NCI-H460 (cell line): ENCODE measurements at regions not wholly inside any gene's neighbourhood (a gene's known extent, or its start where the extent isn't known, plus 50 kb on each side); places are given as distances from the start of the nearest gene placed in this dataset.

Experiments
- DNase-seq: peaks from one replicate; pipeline ENCODE4 v3.0.0-alpha.2; 2016; ENCODE audit warnings: low read depth; ENCODE audit errors: extremely low read depth

- no peak for DNase-seq
Measured at GRCh38 chr2:53286345-53286744, 481.3 kb upstream of the CHAC2 start.

- no peak for DNase-seq
Measured at GRCh38 chr2:53275743-53276142, 491.9 kb upstream of the CHAC2 start.

GRCh38 chr2:53268626-53269025 lies 499.0 kb upstream of the CHAC2 start:
- no peak for DNase-seq

- no peak for DNase-seq
Measured at GRCh38 chr2:53268086-53268485, 499.5 kb upstream of the CHAC2 start.

DNA sequence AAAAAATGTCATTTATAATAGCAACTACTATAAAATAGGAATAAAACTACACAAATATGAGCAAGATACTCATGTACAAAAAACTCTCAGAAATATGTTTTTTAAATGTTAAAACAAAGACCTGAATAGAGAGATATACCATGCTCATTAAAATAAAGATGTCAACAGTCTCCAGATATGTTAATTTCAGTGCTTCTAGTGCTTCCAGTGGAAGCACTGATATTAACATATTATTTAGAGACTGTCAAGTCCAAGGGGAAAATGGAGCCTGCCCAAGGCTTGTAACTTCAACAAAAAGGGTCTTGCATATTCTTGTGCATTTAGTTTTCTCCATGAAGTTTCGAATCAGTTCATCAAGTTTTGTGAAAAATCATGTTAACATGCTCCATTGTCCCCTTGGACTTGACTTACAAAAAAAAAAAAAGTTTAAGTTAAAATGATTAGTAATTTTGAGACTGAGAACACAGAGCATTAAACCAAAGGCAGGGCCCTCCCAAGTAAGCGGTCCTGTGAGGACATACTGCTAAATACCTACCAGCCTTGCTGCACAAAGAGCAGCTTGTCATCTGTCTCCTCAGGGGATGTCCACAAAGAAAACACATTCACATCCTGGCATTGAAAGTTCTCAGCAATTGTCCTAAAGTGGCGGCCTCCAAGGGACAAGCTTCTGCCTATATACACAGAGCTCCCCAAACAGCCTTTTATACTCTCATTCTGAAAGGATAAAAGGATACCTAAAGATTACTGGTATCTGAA lies 501.9 kb upstream of the CHAC2 start:
- no peak for DNase-seq

DNA sequence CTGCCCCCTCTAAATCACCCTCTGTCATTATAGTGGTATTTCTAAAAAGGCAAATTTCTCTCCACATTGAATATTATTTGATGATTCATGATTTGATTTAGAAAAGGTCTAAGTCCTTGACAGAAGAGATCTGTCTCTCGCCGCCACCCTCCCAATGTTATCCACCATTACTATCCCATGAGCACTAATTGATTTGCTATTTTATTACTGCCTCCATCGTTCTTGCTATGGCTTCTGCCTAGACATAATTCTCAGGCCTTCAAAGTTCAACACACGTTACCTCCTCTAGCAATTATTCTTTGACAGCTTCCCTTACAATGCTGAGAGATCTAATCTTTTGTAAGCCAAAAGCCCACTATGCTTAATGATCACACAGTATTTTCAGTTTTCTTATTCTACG lies 507.0 kb upstream of the CHAC2 start:
- DNase-seq: no peak

DNA sequence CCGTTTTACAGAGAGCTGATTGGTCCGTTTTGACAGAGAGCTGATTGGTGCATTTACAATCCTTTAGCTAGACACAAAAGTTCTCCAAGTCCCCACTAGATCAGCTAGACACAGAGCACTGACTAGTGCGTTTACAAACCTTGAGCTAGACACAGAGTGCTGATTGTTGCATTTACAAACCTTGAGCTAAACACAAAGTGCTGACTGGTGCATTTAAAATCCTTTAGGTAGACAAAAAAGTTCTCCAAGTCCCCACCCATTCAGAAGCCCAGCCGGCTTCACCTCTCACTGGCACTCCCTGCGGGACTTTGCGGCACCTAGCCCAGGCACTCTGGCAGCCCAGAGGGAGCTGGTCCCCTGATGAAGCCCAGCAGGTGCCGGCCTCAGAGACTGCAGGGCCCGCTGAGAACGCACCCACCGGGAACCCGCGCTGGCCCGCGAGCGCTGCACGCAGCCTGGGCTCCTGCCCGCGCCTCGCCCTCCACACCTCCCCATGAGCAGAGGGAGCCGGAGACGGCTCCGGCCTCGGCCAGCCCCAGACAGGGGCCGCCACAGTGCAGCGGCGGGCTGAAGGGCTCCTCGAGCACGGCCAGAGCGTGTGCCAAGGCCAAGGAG lies 508.1 kb upstream of the CHAC2 start:
- DNase-seq: no peak

GRCh38 chr2:53257287-53257686 lies 510.3 kb upstream of the CHAC2 start:
- no peak for DNase-seq

- no peak for DNase-seq
Measured at GRCh38 chr2:53253244-53253643, 514.4 kb upstream of the CHAC2 start.

- no peak for DNase-seq
Measured at GRCh38 chr2:53252115-53252514, 515.5 kb upstream of the CHAC2 start.

- no peak for DNase-seq
Measured at GRCh38 chr2:53247956-53248735, 519.5 kb upstream of the CHAC2 start.

- no peak for DNase-seq
Measured at GRCh38 chr2:53243430-53243829, 524.2 kb upstream of the CHAC2 start.

DNA sequence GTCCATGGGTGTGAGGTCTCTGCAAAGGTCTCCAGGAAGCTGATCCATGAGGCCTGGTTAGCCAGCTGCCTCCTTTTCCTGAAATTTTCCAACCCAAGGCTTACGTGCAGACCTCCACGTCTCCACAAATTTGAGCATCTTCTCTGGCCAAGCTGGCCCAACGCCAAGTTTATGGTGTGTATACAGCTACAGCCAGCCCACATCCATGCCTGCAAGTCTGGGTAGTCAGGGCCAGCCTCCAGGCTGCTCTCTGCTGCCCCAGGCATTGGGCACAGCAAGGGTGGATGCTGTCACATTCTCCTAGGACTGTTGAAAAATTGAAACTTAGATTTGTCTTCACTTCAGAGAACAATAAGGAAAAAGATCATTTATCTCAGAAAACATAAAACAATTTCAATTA lies 525.5 kb upstream of the CHAC2 start:
- DNase-seq: no peak

DNA sequence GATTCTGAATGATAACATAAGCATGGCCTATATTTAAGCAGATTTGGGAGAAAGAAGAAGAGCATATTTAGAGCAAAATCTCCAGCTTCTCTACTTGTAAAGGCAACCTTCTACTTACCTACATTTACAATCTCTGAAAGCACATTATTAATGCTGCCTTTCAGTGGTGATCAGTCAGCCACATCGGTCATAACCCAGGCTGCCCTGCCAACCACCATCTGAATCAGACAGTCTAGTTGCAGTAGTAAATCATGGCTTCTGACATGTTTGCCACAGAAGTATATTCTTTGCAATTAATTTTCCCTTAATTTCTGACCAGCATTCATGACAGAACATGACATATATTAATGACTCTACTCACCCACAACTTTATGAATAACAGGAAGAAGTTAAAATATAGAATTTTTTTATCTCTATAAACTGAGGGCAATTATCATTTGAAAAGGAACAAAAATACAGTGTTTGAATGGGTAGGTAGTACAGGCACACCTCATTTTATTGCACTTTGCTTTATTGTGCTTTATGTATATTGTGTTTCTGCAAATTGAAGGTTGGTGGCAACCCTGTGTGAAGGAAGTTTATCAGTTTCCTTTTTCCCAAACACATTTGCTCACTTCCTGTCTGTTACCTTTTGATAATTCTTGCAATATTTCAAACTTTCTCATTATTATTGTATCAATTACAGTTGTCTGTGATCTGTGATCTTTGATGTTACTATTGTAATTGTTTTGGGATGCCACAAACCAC lies 531.6 kb upstream of the CHAC2 start:
- no peak for DNase-seq

DNA sequence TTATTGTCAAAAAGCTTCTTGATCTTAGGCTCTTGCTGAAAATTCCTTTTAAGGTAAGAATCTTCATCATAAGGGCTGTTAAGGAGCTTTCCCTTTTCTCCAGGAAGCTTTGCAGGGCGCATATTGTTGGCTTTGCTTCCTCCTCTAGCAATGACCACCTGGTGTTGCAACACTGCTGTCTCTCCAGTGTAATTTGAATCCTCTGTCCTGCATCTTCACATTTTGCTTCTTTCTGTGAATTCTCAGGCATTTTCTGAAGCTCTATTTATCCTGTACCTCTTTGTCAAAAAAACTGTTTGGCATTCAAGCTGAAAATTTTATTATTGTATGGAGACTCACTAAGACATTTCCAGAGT lies 533.1 kb upstream of the CHAC2 start:
- DNase-seq: no peak

DNA sequence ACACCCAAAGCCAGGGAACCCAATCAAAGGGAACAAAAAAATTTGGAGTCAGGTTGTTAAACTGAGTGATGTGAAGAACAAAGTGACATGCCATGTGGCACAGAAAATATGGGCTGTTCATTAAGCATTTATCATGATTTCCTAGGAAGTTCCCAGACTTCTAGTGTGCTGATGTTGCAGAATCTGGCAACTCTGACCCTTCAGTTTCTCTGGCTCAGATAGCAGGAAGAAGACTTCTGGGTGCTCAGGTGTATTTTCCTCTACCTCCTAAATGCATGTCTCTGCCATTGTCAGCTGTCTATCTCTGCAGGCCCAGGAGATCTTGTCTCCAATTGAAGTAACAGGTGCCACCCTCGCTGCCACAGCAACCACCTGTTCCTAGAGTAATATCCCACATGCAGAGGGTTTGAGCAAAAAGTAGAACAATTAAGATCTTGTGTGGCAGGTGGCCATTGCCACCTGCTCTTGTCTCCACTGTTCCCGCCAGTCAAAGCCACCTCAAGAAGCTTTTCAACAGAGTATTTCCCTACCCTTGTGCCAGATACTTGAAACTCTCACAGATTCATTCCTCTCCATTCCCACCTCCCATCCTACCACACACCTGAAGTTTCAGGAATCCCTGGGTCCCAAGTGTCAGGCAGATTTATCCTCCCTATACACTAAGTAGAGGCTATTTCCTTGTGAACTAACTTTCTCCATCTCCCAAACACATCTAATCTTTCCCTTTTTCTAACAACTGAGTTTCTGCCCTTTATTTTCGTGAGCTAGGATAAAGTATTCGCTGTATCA lies 533.7 kb upstream of the CHAC2 start:
- no peak for DNase-seq

DNA sequence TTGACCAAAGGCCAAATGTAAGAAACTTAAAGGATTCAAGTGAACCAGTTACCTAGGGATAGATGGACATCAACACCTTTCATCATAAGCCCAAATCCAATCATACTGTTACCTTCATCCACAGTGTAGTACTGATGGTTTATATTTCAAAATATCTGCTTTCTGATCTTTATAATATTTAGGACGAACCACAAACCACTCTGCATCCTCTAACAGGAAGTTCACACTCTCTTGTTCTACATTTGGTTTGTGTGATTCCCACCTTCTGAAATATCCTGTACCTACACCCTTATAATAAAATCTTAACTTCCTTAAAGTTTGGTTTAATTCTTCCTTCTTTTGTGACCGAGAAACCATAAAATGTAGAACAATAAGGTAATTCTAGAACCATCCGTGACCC lies 535.7 kb upstream of the CHAC2 start:
- DNase-seq: no peak

DNA sequence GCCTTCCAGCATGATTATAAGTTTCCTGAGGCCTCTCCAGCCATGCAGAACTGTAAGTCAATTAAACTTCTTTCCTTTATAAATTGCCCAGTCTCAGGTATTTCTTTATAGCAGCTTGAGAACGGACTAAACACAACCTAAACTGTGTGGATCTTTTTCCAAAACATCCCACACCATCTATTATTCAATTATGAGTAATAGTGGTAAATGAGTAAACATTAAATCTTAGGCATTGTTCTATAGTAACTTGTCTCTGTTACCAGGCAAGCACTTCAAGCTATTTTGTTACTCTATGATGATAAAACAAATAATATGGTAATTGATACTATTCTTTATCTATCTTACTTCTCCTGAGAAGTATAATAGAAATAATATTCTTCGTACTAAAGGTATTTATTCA lies 536.9 kb upstream of the CHAC2 start:
- no peak for DNase-seq

GRCh38 chr2:53227535-53227934 lies 540.1 kb upstream of the CHAC2 start:
- no peak for DNase-seq

- no peak for DNase-seq
Measured at GRCh38 chr2:53220969-53221368, 546.6 kb upstream of the CHAC2 start.
